HG02798 (cell line): ENCODE measurements at regions not wholly inside any gene's neighbourhood (a gene's known extent, or its start where the extent isn't known, plus 50 kb on each side); places are given as distances from the start of the nearest gene placed in this dataset.

ENCODE experiments used
- ATAC-seq: cut with Tn5 transposase; IDR thresholded peaks from one replicate; pipeline ENCODE4 v1.9.1; 2021; ENCODE audit warnings: mild to moderate bottlenecking; ENCODE audit not compliant: unreplicated experiment, poor library complexity

DNA sequence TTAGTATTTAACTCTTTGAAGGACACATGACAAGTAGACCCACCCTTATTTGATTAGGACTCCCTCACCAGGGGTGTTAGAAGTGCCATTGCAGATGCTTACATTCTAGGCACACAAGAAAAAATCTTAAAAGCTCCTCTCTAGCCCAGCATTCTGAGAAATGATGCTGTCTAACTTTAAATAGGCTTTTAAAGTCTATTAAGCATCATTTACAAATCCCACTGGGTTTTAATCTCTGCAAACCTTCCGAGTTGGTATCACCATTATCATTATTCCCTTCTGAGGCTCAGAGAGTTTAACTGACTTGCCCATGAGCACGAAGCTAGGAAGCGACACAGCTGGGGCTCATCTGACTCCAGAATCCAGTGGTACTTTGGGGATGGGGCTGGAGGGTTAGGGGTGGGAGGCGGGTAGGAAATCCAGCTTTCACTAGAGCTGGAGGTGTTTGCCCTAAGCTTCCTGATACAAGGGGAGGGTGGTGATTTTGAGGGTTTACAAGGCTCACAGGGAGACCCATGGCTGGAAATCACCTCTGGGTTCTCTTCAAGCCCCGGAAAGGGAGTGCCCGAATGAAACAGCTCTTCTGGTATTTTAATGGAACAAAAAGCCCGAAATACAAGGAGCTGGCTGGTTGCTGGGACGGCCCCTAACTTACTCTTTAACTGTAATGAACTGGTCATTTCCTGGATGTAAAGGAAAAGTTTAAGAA lies 109.2 kb upstream of the FUT8 start:
- no peak for ATAC-seq

DNA sequence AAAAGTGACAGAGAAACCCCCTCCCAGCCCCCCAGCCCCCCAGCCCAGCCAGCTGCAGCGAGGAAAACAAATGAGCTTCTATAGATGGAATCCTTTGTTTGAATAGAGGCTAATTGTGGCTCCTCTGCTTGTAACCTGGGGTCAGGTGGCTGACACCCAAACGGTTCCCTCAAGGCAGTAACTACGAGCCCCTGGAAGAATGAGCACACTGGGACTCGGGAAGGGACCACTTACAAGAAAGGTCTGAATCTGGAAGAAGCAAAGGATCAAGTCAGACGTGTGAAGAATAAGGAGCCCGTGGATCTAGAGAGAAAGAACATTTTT lies 108.7 kb upstream of the FUT8 start:
- ATAC-seq = no peak

DNA sequence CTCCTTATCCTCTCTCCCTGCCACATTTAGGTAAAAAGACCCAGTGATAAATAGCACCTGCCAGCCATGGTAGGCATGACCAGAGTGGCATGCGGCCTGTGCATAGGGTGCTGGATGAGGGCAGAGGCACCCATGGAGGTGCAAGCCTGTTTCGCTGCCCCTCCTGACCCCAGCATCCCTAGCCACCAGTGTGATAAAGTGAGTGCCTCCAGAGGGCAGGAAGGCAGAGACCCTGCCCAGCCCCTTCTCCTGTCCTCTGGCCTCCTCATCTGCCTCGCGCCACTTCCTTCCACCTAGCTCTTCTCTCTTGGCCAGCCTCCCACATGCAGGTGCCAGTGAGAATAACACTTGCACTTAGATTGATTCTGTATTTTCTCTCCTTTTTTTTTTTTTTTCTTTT lies 108.3 kb upstream of the FUT8 start:
- peak; percentile 19 for ATAC-seq

DNA sequence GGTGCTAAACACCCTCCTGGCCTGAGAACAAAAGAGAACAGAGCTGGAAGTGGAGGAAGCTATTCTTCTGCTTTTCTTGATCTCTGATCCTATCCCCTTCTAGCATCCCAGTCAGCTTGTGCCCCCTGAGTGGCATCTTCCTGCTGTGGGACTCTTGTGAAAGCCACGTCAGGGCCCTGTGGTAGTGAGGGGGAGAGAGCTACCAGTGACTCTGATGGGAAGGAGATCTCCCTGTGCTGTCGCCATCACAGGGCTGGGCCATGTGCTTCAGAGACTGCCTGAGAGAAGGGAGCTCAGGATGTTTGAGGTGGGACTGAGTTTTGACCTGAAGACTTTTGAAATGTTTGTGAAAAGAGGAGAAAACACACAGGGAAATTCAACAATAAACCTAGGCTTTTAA lies 107.6 kb upstream of the FUT8 start:
- no peak for ATAC-seq

DNA sequence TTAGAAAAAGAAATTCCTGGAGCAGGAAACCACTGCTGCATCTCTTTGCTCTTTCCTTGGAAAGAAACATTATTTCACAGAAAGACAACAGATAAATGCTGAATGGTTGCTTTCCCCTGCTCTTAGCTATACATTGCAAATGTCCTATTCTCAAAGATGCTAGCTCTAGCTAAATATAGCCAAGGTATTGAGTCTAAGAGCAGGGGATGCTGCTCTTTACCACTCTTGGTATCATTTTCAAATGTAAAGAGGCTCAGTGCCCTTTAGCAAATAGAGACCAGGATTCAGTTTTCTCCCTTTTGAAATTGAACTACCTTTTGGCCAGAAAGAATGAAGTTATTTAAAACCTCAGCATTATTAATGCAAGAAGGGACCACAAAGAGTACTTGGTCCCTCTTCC lies 104.0 kb upstream of the FUT8 start:
- no peak for ATAC-seq

DNA sequence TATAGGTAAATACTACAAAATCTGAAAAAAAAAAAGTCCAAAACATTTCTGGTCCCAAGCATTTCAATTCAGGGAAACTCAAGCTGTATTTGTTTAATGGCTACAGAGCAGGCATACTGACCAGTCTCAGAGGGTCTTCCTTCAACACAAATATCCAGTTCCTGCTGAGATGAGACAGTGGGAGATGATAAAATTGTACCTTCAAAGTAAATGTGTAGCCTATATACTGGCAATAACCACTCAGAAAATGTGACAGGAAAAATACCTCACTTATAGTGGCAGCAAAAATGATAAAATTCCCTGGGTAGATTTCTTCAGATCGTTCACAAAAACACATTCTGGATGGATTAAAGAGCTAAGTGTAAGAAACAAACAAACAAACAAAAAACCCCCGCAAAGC lies 102.0 kb upstream of the FUT8 start:
- ATAC-seq = no peak

DNA sequence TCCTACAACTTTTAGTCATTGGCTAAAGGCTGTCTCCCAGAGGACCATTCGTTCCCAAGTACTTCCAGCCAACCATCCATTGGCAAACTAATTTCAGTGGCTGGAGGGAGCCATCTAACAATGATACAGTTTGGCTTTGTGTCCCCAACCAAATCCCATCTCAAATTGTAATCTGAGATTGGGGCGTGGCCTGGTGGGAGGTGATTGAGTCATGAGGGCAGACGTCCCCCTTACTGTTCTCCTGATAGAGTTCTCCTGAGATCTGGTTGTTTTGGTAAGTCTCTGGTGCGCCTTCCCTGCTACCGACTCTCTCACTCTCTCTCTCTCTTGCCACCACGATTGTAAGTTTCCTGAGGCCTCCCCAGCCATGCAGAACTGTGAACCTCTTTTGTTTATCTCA lies 99.7 kb upstream of the FUT8 start:
- no peak for ATAC-seq

DNA sequence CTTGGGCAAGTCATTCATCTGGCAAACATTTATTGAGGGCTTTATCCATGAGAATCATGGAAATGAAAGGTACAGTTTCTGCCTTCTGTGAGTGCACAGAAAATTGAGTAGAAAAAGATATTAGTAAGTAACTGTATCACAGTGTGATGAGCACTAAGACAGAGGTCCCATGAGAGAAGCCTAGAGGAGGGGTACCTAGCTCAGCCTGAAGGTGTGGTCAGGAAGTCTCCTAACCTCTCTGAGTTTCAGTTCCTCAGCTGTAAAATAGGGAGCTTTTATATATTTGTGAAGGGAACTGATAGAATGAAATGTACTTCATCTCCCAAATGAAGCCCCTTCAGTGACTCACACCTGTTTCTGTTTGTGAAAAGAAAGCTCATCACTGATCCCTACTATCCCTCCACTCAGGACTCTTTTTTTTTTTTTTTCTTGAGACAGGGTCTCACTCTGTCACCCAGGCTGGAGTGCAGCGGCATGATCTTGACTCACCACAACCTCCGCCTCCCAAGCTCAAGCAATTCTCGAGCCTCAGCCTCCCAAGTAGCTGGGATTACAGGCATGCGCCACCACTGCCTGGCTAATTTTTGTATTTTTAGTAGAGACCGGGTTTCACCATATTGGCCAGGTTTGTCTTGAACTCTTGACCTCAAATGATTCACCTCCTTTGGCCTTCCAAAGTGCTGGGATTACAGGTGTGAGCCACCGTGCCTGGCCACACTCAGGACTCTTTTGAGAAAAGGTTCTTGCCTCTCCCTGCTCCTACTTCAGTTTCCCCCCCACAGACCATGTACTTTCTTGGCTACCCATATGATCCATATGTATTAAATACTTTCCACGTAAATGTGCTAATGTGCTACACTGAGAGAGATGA lies 93.7 kb upstream of the FUT8 start:
- ATAC-seq = peak; percentile 68

GRCh38 chr14:65320661-65321308 lies 91.7 kb upstream of the FUT8 start:
- ATAC-seq = peak; percentile 24

DNA sequence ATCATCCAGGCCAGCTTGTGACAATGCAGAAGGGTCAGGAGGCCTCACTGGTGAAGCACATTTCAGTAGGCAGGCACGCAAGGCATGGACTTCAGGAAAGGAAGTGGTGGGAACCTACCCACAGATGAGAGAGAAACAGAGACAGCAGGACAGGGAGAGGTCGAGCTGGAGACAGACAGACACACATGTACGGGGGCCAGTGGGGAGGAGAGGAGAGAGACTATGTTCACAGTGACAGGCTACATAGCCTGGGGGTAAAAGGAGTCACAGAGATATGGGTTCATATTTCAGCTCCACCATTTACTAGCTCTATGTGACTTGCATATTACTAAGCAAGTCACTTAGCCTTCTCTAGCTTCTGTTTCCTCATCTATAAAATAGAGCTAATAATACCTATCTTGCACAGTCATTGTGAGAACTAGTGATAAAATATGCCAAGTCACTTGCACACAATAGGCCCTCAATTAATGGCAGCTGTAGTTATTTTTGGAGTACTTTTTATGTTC lies 91.1 kb upstream of the FUT8 start:
- peak; percentile 58 for ATAC-seq

- ATAC-seq = no peak
These were observed 83.0 kb upstream of the FUT8 start for GRCh38 chr14:65329481-65329880.

GRCh38 chr14:65329911-65330310 lies 82.6 kb upstream of the FUT8 start:
- ATAC-seq = no peak

GRCh38 chr14:65330416-65330815 lies 82.1 kb upstream of the FUT8 start:
- ATAC-seq = no peak

DNA sequence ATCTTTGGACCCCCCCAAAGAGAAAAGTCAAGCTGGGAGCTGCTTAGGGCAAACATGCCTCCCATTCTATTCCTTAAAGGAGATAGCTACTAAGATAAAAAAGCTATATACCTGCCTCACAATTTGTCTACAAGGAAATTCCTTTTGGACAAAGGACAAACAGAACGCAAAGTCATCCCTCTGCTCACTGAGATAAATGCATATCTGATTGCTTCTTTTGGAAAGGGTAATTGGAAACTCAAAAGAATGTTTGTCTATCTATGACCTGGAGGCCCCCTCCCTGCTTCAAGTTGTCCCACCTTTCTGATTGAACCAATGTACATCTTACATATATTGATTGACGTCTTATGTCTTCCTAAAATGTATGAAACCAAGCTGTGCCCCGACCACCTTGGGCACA lies 80.9 kb upstream of the FUT8 start:
- no peak for ATAC-seq

DNA sequence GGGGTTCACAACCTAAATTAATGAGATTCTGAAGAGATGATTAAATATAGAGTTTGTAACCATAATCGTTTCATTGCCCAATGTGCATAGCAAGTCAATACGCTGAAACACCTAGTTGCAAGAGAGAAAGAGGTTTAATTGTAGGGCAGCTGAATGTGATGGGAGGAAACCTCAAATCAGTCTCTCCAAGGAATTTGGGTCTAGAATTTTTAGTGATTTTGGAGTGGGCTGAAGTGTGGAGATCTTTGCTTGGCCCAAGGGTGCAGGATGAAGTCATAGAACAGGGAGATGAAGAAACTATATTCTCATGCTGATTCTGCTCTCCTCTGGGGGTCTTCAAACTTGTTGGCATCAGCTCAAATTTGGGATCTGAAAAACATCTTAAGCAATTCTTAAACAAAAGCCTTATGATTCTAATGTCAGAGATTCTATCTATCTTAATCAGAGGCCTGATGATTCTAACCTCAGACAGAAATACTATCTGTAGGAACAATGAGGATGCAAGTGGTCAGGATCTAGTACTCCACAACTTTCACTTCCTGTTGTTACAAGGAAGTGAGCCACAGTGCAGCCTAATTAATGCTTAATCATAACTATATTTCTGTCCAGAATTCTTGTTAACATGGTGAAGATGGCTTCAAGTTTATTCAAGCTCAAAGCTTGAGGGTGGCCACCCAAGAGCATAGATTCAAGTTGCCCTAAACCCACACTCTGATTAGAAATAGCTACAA lies 80.2 kb upstream of the FUT8 start:
- ATAC-seq = no peak

GRCh38 chr14:65333943-65334687 lies 78.4 kb upstream of the FUT8 start:
- ATAC-seq = no peak

- ATAC-seq = no peak
These were observed 77.6 kb upstream of the FUT8 start for GRCh38 chr14:65334765-65335410.

DNA sequence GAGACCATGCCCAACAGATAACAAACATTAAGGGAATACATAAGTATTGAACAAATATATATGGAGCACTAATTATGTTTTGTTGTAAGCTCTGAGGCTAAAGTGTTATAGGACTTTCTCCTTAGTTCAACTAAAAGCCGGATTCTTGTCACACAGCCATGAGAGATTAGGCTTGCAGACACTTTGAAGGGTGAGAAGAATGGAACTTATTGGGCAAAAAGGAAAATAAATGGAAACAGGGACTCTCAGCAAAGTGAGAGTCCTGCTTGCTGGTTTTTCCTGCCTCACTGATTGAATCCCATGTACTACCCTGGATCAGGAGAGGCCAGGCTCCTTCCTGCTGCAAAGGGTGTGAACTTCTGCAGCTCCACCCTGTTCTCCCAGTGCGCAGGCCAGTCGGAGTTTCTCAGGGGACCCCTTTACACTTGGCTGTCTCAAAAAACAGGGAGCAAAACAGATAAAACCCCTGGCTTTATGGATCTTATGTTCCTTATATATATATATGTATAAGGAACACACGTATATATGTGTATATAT lies 77.1 kb upstream of the FUT8 start:
- ATAC-seq = no peak

- ATAC-seq = peak; percentile 78
These were observed 76.3 kb upstream of the FUT8 start for GRCh38 chr14:65336191-65336591.
